Stimulated activated CD8-positive, alpha-beta memory T cell treated with anti-CD3 and anti-CD28 coated beads, Interleukin-15, amount 100 ng/mL, for 4 hours (primary cell): ENCODE measurements at regions not wholly inside any gene's neighbourhood (a gene's known extent, or its start where the extent isn't known, plus 50 kb on each side); places are given as distances from the start of the nearest gene placed in this dataset.

ENCODE experiments used
- DNase-seq, 2 donors: peaks; one replicate each; pipeline ENCODE4 v3.0.0-alpha.2; 2020; ENCODE audit warnings: low read depth in 2 of 2

- no peak for DNase-seq
Measured at GRCh38 chr15:91473894-91474545, 374.0 kb downstream of the SV2B start.

DNA sequence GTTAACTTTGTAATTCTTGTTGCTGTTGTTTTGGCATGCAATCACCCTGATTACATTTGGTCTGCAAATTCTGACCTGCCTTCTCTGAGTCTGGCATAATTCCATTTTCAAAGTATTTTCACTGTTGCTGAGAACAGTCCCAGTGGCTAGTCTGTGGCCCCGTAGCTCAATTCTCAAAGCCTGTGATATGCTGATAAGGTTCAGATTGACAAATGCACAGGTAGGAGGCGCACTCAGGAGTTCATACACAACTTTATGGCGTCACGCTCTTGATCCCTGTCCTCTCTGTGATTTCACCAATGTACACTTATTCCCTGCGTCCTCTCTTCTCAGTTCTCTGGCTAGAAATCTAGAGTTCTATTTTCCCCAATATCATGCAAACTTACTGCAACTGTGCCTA, 376.6 kb upstream of the SLCO3A1 start:
- no peak for DNase-seq

- DNase-seq = no peak
Measured at GRCh38 chr15:91478717-91479191, 374.8 kb upstream of the SLCO3A1 start.

GRCh38 chr15:91480426-91480825, 373.1 kb upstream of the SLCO3A1 start:
- DNase-seq = no peak

DNA sequence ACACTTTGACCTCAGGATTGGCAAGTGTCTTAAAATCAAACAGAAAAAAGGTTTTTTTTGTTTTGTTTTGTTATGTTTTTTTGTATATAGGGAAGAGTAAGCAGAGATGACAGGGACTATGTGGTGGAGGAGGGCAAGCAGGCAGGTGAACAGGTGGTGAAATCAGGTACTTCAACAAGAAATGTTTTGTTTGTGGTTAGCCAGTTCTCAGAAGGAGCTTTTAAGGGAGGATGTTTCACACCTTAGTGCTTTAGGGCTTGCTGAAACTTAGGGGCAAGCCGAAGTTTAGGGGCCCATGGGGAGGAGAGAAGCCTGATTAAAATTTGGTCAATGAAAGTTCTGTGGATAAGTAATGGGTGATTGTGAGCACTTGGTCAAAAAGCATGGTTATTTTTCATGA, 370.7 kb upstream of the SLCO3A1 start:
- DNase-seq = no peak

DNA sequence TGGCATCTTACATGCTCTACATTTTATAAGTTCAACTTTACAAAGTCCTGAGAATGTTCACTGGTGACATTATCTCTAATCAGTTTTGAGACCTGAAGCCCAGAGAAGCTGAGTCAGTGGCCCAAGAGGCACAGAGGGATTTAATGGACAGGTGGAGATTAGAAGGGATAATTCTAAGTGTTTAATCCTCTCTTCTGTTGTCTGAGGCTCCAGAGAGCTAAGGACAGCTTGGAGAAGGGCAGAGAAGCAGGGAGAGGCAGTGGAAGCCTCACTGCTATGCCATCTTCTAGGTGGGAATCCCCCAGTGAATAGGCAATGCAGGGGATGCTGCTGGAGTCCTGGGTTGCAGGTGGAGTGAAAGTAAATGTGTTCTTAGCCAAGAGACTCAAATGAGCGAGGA, 369.4 kb upstream of the SLCO3A1 start:
- no peak for DNase-seq

DNA sequence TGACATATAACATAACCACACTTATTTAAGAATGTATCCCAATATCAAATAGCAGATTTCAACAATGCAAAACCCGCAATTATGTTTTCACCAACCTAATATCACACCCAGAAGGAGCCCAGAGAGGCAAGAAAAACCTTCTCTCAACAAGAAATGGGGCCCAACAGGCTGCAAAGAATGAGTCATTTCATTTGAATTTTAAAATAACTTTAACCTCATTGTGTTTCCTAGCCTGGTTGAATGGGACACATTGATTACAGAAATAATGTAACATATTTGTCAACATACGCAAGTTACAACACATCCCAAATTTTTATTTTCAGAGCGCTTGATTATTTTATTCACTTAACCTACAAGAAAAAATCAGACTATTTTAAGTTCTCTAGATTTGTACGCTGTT, 365.1 kb upstream of the SLCO3A1 start:
- DNase-seq = no peak

GRCh38 chr15:91490211-91490610, 363.3 kb upstream of the SLCO3A1 start:
- DNase-seq = no peak

DNA sequence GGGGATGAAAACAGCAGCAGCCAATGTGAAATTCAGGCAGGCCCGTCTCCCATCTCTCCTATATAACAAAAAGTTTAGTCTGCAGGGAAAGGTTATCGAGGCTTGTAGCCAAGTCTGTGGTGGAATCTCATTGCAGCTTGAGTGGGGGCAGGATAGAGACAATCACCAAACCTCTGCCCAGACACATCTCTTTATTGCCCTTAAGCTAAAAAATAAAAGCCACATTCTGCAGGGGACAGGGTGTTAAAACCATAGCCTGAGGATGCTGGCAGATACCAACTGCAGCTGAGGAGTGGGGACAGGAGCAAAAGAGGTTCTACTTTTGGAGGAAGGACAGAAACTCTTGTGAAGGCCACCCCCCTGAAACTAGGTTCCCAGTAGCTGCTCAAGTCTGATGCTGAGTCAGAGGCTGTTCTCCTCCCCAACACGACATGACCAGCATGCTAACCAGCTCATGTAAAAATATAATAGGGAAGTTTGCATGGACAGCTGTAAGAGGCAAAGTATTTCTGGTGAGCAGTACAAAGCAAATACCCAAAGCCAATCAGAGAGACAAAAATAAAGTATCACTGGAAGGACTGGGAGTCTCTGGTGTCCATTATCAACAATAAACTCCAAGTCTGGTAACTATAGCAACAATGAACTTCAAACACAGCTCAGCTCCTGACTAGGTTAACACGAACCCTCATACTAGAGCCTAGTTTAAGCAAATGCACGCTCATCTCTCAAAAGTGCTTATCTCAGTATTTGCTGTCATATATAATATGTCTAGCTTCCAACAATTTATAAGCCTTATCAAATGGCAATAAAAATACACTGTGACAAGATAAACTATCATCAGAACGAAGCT, 362.2 kb upstream of the SLCO3A1 start:
- DNase-seq = no peak

GRCh38 chr15:91496754-91497691, 356.5 kb upstream of the SLCO3A1 start:
- no peak for DNase-seq

DNA sequence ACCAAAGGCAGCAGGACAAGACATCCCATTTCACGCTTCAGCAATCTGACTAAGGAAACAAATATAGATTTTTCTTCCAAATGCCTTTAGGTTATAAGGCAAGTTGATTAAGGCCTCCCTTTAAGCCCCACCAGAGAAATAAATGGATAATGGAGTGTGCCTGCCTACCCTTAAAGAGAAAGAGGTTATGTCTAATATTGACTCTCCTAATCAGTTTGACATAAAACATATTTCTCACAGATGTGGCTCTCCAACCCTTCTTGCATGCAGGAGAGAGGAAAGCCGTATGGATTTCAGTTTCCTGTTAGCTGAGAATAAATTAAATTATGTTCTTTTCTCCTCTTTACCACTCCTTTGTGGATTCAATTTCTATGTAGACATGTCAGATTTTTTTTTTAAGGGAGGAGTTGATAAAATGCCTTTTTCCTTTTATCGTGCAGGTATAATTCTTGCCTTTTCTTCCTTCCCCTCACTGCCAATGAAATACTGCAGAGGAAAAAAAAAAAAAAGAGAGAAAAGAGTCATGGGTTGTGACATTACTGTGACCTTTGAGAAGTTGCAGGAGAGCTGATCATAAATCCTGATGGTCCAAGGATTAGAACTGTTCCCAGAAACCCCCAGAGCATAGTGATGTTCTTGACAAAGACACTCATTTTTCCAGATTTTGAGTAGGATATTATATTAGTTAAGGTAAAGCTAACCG, 355.3 kb upstream of the SLCO3A1 start:
- DNase-seq = no peak

DNA sequence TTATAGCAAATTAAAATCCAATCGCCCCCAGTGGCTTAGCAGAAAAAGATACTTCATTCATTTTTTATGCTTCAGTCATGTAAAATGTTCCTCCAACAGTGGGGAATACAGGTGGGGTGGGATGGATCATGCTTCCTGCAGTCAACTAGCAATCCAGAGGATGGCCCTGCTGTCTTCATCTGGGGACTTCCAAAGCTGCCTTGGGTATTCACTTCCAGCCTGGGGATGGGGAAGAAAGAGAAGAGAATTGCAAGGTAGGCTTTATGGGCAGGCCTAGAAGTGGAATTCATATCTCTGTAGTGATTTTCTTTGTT, 354.8 kb upstream of the SLCO3A1 start:
- DNase-seq = no peak

DNA sequence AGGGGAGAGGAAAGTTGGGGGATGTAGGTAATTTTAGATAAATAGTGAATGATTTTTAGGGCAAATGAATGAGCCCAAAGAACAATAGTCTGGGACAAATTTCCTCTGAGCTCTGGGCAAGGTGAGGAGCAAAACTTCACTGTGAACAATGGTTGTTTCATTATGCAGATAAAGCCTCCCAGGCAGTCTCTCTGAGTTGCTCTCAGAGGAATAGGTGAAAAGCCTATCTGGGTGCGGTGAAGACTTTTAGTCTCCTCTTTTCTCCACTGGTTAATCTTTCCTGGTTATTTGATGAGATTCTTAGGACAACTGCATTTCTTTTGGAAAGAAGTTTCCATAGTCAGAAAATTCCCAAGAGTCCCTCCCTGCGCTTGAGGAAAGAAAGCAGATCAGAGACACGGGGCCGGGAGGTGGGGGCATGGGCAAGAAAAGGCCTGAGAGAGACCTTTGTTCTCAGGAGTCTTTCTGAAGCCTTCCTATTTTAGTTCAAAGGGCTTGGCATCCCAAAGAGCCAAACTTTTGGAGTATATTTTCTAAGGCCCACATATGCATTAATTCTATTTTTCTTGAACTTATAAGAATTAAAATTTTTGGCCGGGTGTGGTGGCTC, 353.6 kb upstream of the SLCO3A1 start:
- DNase-seq = no peak

- DNase-seq = no peak
Measured at GRCh38 chr15:91508633-91509032, 344.9 kb upstream of the SLCO3A1 start.

DNA sequence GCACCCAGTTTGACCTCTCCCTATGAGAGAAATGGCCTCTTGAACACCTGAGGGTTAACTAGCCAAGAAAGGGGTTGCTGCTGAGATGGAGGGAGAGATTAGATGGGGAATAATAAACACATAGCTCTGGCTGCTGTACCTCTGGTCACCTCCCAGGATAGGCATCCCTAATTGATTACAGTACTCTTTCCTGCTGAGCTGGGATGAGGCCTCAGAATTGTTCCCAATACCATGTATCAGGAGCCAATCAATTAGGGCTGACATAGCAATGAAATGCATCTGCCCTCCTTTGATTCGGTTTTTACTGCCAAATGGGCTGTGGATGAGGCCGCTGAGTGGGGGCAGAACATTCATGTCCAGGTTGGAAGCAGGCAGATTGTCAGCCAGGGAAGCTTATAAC, 339.4 kb upstream of the SLCO3A1 start:
- no peak for DNase-seq

GRCh38 chr15:91515188-91515754, 338.2 kb upstream of the SLCO3A1 start:
- no peak for DNase-seq

GRCh38 chr15:91516866-91517265, 336.6 kb upstream of the SLCO3A1 start:
- no peak for DNase-seq

DNA sequence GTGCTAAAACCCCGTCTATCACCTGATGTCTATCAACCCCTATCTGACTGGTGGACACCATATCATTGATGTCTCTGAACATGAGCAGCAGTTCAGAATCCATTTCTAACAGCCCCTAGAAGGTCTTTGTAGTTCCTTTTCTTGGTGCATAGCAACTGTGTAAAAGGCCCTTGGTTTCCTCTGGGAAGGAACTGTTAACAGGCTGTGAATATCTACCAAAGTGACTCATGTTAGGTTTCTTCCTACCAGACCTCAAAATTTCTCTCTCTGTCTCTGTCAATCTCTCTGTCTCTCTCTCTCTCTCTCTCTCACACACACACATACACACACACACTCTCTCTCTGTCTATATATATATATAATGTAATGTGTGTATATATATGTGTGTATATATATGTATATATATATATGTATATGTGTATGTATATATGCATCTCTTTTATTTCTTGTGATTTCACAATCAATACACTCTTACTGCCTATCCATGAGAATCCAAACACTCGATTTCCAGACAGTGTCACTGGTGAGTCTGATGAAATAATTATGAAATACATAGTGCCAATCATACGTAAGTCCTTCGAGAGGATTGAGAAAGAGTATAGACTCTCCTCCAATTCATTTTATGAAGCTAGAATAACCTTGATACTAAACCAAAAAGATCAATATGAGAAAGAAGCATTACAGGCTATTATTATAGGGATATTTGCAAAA, 335.9 kb upstream of the SLCO3A1 start:
- no peak for DNase-seq

- no peak for DNase-seq
Measured at GRCh38 chr15:91520850-91521249, 332.7 kb upstream of the SLCO3A1 start.

DNA sequence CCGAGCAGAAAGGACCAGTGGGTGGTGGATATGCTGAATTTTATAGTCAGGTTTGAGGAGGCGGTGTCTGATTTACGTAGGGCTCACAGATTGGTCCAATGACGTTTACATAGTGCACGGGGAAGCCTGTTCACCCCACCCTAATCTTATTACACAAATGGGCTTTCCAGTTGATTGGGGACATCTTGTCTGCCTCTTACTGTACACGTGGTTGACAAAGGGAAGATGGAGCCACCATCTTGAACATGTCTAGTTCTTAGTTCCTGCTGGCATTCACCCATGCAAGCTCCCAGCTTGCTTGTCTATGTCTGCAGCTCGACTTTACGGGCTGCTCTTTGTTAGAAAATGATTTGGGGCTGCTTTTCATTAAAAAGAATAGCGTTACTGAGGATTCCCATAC, 332.0 kb upstream of the SLCO3A1 start:
- DNase-seq = no peak
